CD14-positive monocyte (primary cell): ENCODE measurements at regions not wholly inside any gene's neighbourhood (a gene's known extent, or its start where the extent isn't known, plus 50 kb on each side); places are given as distances from the start of the nearest gene placed in this dataset.

Experiments used
- DNase-seq, 3 donors: peaks; one replicate each; pipeline ENCODE4 v3.0.0-alpha.2; 2011 to 2022
- H2AFZ ChIP-seq: 2 replicates; pipeline ENCODE4 v1.6.0; 2012; ENCODE audit warnings: mild to moderate bottlenecking, low read depth, low read length, inconsistent platforms; ENCODE audit not compliant: insufficient read depth, poor library complexity, severe bottlenecking
- H3K27ac ChIP-seq, 2 donors: 1 replicate in 1 of 2; 2 replicates in 1 of 2; pipeline ENCODE4 v1.5.1; 2012 to 2013; ENCODE audit warnings: low read length in 2 of 2, control low read depth in 1 of 2, inconsistent platforms in 1 of 2, low read depth in 1 of 2, mild to moderate bottlenecking in 1 of 2
- H3K27me3 ChIP-seq, 2 donors: one replicate each; pipeline versions ENCODE4 v1.6.0 to v1.6.1; 2011 to 2013; ENCODE audit warnings: low read length in 2 of 2; ENCODE audit not compliant: control insufficient read depth in 2 of 2, insufficient read depth in 2 of 2
- H3K36me3 ChIP-seq, 2 donors: replicated peaks in 1 of 2; 1 replicate in 1 of 2; 2 replicates in 1 of 2; pipeline versions ENCODE4 v1.5.1 to v1.6.1; 2012 to 2013; ENCODE audit warnings: low read length in 2 of 2, control low read depth in 1 of 2, inconsistent platforms in 1 of 2, mild to moderate bottlenecking in 1 of 2; ENCODE audit not compliant: insufficient read depth in 2 of 2, control insufficient read depth in 1 of 2
- H3K4me1 ChIP-seq, 2 donors: 1 replicate in 1 of 2; 2 replicates in 1 of 2; pipeline versions ENCODE4 v1.5.1 to v1.6.1; 2012 to 2013; ENCODE audit warnings: low read length in 2 of 2, control low read depth in 1 of 2, inconsistent platforms in 1 of 2, mild to moderate bottlenecking in 1 of 2, moderate library complexity in 1 of 2; ENCODE audit not compliant: insufficient read depth in 2 of 2, control insufficient read depth in 1 of 2
- H3K4me2 ChIP-seq: replicated peaks from 2 replicates; pipeline ENCODE3; 2012; ENCODE audit warnings: low read length, moderate library complexity, mild to moderate bottlenecking; ENCODE audit not compliant: poor library complexity, severe bottlenecking; ENCODE audit errors: extremely low read depth
- H3K4me3 ChIP-seq, 3 experiments: fragments of 200-600 bp in 1 of 3; sonication (generic) in 1 of 3; replicated peaks in 1 of 3; 1 replicate in 2 of 3; 2 replicates in 1 of 3; pipeline ENCODE4 v1.5.1; 2011 to 2013; ENCODE audit warnings: low read length in 3 of 3, mild to moderate bottlenecking in 3 of 3, control low read depth in 2 of 3, low read depth in 2 of 3, inconsistent platforms in 1 of 3, moderate library complexity in 1 of 3
- H3K79me2 ChIP-seq: 2 replicates; pipeline ENCODE4 v1.6.0; 2012; ENCODE audit warnings: mild to moderate bottlenecking, control low read depth, inconsistent platforms, low read length, moderate library complexity; ENCODE audit not compliant: insufficient read depth
- H3K9ac ChIP-seq: 2 replicates; pipeline ENCODE4 v1.6.0; 2017; ENCODE audit warnings: low read length, mild to moderate bottlenecking; ENCODE audit not compliant: insufficient read depth, poor library complexity, severe bottlenecking
- H3K9me3 ChIP-seq, 2 donors: replicated peaks in 1 of 2; 1 replicate in 1 of 2; 2 replicates in 1 of 2; pipeline versions ENCODE4 v1.5.1 to v1.6.1; 2012 to 2013; ENCODE audit warnings: low read length in 2 of 2, control low read depth in 1 of 2; ENCODE audit not compliant: control insufficient read depth in 1 of 2, insufficient read depth in 1 of 2
- H4K20me1 ChIP-seq: 2 replicates; pipeline ENCODE4 v1.6.0; 2012; ENCODE audit warnings: mild to moderate bottlenecking, low read length, control low read depth, moderate library complexity; ENCODE audit not compliant: insufficient read depth
- H3K27ac Mint-ChIP-seq, 7 donors: one replicate each; pipeline ENCODE4 v1.8.0; 2020; ENCODE audit warnings: mild to moderate bottlenecking in 7 of 7, mixed read lengths in 7 of 7, moderate library complexity in 6 of 7, inconsistent platforms in 2 of 7
- H3K27me3 Mint-ChIP-seq, 3 donors: one replicate each; pipeline ENCODE4 v1.8.0; 2021 to 2022; ENCODE audit warnings: low read depth in 3 of 3, mild to moderate bottlenecking in 3 of 3, mixed read lengths in 3 of 3, moderate library complexity in 3 of 3, inconsistent platforms in 1 of 3
- H3K36me3 Mint-ChIP-seq, 2 donors: one replicate each; pipeline ENCODE4 v1.8.0; 2020; ENCODE audit warnings: mixed read lengths in 2 of 2, inconsistent platforms in 1 of 2, mild to moderate bottlenecking in 1 of 2
- H3K4me1 Mint-ChIP-seq: one replicate; pipeline ENCODE4 v1.8.0; 2020; ENCODE audit warnings: mild to moderate bottlenecking, mixed read lengths
- H3K4me3 Mint-ChIP-seq, 2 donors: one replicate each; pipeline ENCODE4 v1.8.0; 2020; ENCODE audit warnings: mild to moderate bottlenecking in 2 of 2, mixed read lengths in 2 of 2, moderate library complexity in 1 of 2
- H3K9me3 Mint-ChIP-seq, 7 donors: one replicate each; pipeline ENCODE4 v1.8.0; 2020 to 2022; ENCODE audit warnings: mixed read lengths in 7 of 7, mild to moderate bottlenecking in 6 of 7, moderate library complexity in 6 of 7, inconsistent platforms in 2 of 7
- CTCF ChIP-seq: fragments of 200-600 bp; IDR thresholded peaks from one replicate; pipeline ENCODE4 v1.8.0; 2022; ENCODE audit warnings: antibody characterized with exemption, mild to moderate bottlenecking
- WGBS: methylation state at CpG from one replicate; pipeline ENCODE4 v1.1.5; 2013; ENCODE audit warnings: missing lambda C conversion rate; ENCODE audit not compliant: insufficient coverage; 5-methylcytosine and 5-hydroxymethylcytosine counted together
- intact Hi-C, 2 donors: fragments of 100-400 bp; cut with micrococcal nuclease; formaldehyde crosslinking; loops; one replicate each; pipeline versions ENCODE4 v1.15.0 to v1.15.1; 2023

GRCh38 chr5:8136271-8136670 is 267.3 kb downstream of the MTRR start:
- H3K27ac ChIP-seq: no peak overlapping the region
- no peaks in the 10 kb centered on the region for H3K9me3 ChIP-seq
- H3K27me3 ChIP-seq: no peaks in the 10 kb centered on the region
- intact Hi-C loops: no loop called here
- Mint-ChIP-seq H3K36me3 (no peaks in the 10 kb centered on the region), H3K4me3 (no peak overlapping the region), H3K4me1 (no peaks in the 10 kb centered on the region), H3K27me3 (no peaks in the 10 kb centered on the region), H3K9me3 (peaks cover 0 to 4% (median 0%) of the 10 kb centered on the region in 7 donors), H3K27ac (no peak overlapping the region)
- no peaks in the 10 kb centered on the region for H3K79me2 ChIP-seq
- DNase-seq: no peak
- H2AFZ ChIP-seq: no peak overlapping the region
- no peak overlapping the region for H3K4me3 ChIP-seq
- WGBS: no CpG with 5 or more reads among the region's 3 CpGs
- no peaks in the 10 kb centered on the region for H3K36me3 ChIP-seq
- no peaks in the 10 kb centered on the region for H3K4me1 ChIP-seq
- no peaks in the 10 kb centered on the region for H4K20me1 ChIP-seq
- H3K4me2 ChIP-seq: no peak overlapping the region
- no peak overlapping the region for H3K9ac ChIP-seq
- no peak for TF ChIP-seq CTCF

DNA sequence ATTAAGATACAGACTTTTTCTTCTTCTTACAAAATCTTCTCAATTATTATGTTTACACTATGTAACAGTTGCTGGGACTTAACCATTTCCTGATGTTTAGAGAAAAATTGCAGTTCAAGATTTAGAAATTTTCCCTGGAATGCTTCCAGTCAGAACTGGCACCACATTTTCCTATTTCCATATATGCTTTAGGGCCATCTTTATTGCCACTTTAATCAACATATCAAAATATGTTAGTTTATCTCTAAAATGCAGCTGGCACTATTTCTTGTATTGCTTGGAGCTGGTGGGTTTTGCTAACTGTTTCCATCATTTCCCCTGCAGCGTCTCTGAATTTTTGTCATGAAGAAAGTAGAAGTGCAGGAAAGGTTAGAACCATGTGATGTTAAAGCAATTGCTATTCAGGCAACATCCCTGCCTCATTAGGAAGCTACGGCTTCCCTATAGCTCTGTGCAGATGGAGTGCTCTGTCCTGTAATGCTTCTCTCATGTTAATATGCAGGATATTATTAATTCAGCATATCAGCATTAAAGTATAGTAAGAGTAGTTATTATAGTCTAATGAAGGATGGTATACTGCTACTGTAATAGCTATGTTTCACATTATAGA is 269.1 kb downstream of the MTRR start:
- Mint-ChIP-seq H3K27ac (no peak overlapping the region), H3K27me3 (peaks cover 0 to 2% (median 0%) of the 10 kb centered on the region in 3 donors), H3K9me3 (peaks cover 0 to 6% (median 3%) of the 10 kb centered on the region in 7 donors), H3K36me3 (no peaks in the 10 kb centered on the region), H3K4me3 (no peak overlapping the region), H3K4me1 (no peaks in the 10 kb centered on the region)
- Histone ChIP-seq H3K4me1 (no peaks in the 10 kb centered on the region), H3K4me3 (no peak overlapping the region), H2AFZ (no peak overlapping the region), H3K9me3 (no peaks in the 10 kb centered on the region), H3K79me2 (no peaks in the 10 kb centered on the region), H3K4me2 (no peak overlapping the region), H3K27me3 (no peaks in the 10 kb centered on the region), H4K20me1 (no peaks in the 10 kb centered on the region), H3K27ac (no peak overlapping the region), H3K9ac (no peak overlapping the region), H3K36me3 (no peaks in the 10 kb centered on the region)
- no CpG with 5 or more reads among the region's 2 CpGs for WGBS
- no peak for TF ChIP-seq CTCF
- intact Hi-C loops: no loop called here
- no peak for DNase-seq
